Stimulated activated CD8-positive, alpha-beta memory T cell treated with anti-CD3 and anti-CD28 coated beads, Interleukin-7, amount 100 ng/mL, for 48 hours (primary cell): ENCODE measurements at regions not wholly inside any gene's neighbourhood (a gene's known extent, or its start where the extent isn't known, plus 50 kb on each side); places are given as distances from the start of the nearest gene placed in this dataset.

Source experiments
- DNase-seq, 2 donors: peaks; one replicate each; pipeline ENCODE4 v3.0.0-alpha.2; 2020; ENCODE audit warnings: low read depth in 1 of 2; ENCODE audit errors: extremely low read depth in 1 of 2

- DNase-seq = no peak
Observed at GRCh38 chr20:11231742-11232648, 558.2 kb upstream of the JAG1 start.

- no peak for DNase-seq
Observed at GRCh38 chr20:11232896-11233295, 559.1 kb upstream of the JAG1 start.

GRCh38 chr20:11234181-11234580 is 560.4 kb upstream of the JAG1 start:
- no peak for DNase-seq

- no peak for DNase-seq
Observed at GRCh38 chr20:11234608-11235007, 560.8 kb upstream of the JAG1 start.

GRCh38 chr20:11235058-11235457 is 561.3 kb upstream of the JAG1 start:
- no peak for DNase-seq

- no peak for DNase-seq
Observed at GRCh38 chr20:11242320-11242719, 568.5 kb upstream of the JAG1 start.

GRCh38 chr20:11245431-11245830 is 571.6 kb upstream of the JAG1 start:
- no peak for DNase-seq

- DNase-seq = no peak
Observed at GRCh38 chr20:11246251-11246775, 572.5 kb upstream of the JAG1 start.

GRCh38 chr20:11247046-11248010 is 573.5 kb upstream of the JAG1 start:
- DNase-seq = no peak

GRCh38 chr20:11248011-11248409 is 574.2 kb upstream of the JAG1 start:
- no peak for DNase-seq

- DNase-seq = no peak
Observed at GRCh38 chr20:11248687-11249638, 575.2 kb upstream of the JAG1 start.

GRCh38 chr20:11249683-11250082 is 575.9 kb upstream of the JAG1 start:
- DNase-seq = no peak

- no peak for DNase-seq
Observed at GRCh38 chr20:11252447-11252846, 578.6 kb upstream of the JAG1 start.

- no peak for DNase-seq
Observed at GRCh38 chr20:11255455-11255854, 581.7 kb upstream of the JAG1 start.

- DNase-seq = no peak
Observed at GRCh38 chr20:11255860-11256259, 582.1 kb upstream of the JAG1 start.

GRCh38 chr20:11260611-11261010 is 586.8 kb upstream of the JAG1 start:
- DNase-seq = no peak

GRCh38 chr20:11261533-11262000 is 587.8 kb upstream of the JAG1 start:
- no peak for DNase-seq

- DNase-seq = no peak
Observed at GRCh38 chr20:11266571-11266970, 592.8 kb upstream of the JAG1 start.

GRCh38 chr20:11267131-11267761 is 593.4 kb upstream of the JAG1 start:
- DNase-seq = no peak
